Stimulated activated naive CD4-positive, alpha-beta T cell treated with Interleukin-2 at 50 U/mL for 16 hours (primary cell): ENCODE measurements at regions not wholly inside any gene's neighbourhood (a gene's known extent, or its start where the extent isn't known, plus 50 kb on each side); places are given as distances from the start of the nearest gene placed in this dataset.
"Not testable (repeated sequence)": the region's sequence is repeated elsewhere in the genome, so short reads cannot be mapped to it uniquely, and the experiment has no call there.

ENCODE experiments used
- DNase-seq: peaks from one replicate; lab custom pipeline; 2025; lab: John Stamatoyannopoulos, UW

DNA sequence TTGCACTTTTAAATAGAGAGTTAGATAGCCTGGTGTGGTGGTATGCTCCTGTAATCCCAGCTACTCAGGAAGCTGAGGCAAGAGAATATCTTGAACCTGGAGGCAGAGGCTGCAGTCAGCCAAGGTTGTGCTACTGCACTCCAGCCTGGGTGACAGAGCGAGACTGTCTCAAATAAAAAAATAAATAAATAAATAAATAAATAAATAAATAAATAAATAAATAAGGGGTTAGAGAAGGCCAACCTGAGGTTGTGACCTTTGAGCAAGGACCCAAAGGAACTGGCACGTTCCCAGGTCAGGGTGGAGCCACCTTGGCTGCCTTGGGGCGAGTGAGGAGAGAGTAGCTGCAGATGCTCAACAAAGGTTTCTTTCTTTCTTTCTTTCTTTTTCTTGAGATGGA lies 65.3 kb upstream of the TENM4 start:
- no peak for DNase-seq

DNA sequence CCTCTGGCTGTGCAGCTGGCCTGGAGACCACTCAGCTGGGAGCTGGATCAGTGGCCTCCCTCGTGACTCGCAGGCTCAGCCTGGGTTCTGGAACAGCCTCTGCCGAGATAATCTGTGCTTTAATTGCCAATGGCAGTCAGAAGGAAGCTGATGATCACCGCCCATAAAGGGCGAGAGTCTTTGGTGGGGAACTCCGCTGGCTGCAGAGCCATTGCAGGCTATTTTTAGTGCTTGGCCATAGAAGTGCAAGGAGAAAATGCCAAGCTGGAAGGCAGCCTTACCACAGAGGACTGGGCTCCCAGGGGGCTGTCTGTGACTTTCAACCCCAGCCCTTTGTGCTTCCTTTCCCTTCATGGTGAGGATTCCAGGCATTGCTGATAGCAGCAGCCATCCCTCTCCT lies 62.2 kb upstream of the TENM4 start:
- DNase-seq: no peak

DNA sequence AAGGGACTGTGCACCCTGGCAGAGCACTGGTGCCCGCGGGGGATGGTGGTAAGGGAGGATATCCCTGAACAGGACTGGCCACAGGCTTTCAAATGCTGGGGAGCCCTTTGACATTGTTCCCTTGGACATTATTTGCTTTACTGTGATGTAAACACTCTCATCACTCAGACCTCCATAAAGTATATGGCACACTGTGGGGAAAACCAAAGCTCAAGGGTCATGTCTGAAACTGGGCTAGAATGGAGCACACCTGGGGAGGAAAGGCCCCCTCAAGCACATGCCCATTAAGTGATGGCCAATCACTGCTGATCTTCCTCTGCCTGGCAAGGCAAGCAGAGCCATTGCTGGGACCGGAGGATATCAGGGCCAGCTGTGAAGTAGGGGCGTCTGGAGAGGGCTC lies 60.9 kb upstream of the TENM4 start:
- no peak for DNase-seq

- not testable (repeated sequence) for DNase-seq
Measured at GRCh38 chr11:79499929-79500328, 59.1 kb upstream of the TENM4 start.

- no peak for DNase-seq
Measured at GRCh38 chr11:79498667-79499066, 57.8 kb upstream of the TENM4 start.

DNA sequence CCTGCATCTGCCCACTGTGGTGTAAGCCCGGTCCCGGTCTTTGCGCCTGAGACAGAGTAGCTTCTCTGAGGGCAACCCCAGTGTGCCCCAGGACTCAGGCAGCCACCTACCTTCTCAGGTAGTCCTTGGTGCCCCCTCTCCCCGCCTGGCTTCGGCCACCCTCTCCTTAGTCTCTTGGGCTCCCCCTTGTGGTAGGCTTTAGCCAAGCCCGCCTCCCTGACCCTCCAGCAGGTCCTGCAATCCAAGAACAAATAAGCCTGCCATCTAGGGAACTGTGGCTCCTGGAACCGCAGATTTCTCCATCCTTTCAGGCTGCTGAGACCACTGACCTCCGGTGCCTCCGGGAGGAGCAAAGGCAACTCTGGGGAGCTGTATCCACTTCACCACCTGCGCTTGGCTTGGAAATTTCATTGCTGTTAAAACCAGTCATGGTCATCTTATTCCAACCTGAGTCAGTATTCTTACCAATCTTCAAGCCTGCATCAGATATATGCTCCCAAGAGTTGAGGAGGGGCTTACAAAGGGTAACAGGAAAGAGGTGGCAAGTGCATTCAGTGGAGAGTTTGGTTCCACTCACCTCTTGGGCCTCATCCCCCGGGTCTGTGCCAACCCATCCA lies 52.8 kb upstream of the TENM4 start:
- DNase-seq: peak; percentile 4

GRCh38 chr11:79492008-79492407 lies 51.2 kb upstream of the TENM4 start:
- no peak for DNase-seq
